ENCODE measurements at regions not wholly inside any gene's neighbourhood (a gene's known extent, or its start where the extent isn't known, plus 50 kb on each side); places are given as distances from the start of the nearest gene placed in this dataset.

- TF ChIP-seq USF2 (IDR thresholded peaks at IDR 0.05; ENCODE audit: low read depth, low read length) (no peak), FOS (IDR thresholded peaks at IDR 0.05; ENCODE audit: low read depth, low read length) (no peak), CTCF (conservative IDR thresholded peaks at IDR 0.05; ENCODE audit: low read depth, low read length) (no peak), CEBPB (IDR thresholded peaks at IDR 0.05; ENCODE audit: low read depth, low read length) (no peak), MAFK (IDR thresholded peaks at IDR 0.05; ENCODE audit: low read depth, low read length) (no peak)
These were observed 74.3 kb upstream of the TEX13D start for GRCh38 chrX:124257924-124258702.

All from IMR-90 (cell line).